Mesothelial cell of epicardium (in vitro differentiated cells): ENCODE measurements at regions not wholly inside any gene's neighbourhood (a gene's known extent, or its start where the extent isn't known, plus 50 kb on each side); places are given as distances from the start of the nearest gene placed in this dataset.
"Not testable (repeated sequence)": the region's sequence is repeated elsewhere in the genome, so short reads cannot be mapped to it uniquely, and the experiment has no call there.

Experiments used
- DNase-seq, 2 experiments: peaks; one replicate each; pipeline ENCODE4 v3.0.0; 2021; ENCODE audit warnings: low spot score in 2 of 2; ENCODE audit not compliant: unreplicated experiment in 2 of 2
- H3K27ac Mint-ChIP-seq: 2 replicates; pipeline ENCODE4 v1.8.0; 2021; ENCODE audit warnings: mixed read lengths
- H3K27me3 Mint-ChIP-seq: 2 replicates; pipeline ENCODE4 v1.8.0; 2021; ENCODE audit warnings: low read depth, mixed read lengths
- H3K36me3 Mint-ChIP-seq: 2 replicates; pipeline ENCODE4 v1.8.0; 2021; ENCODE audit warnings: mixed read lengths
- H3K4me1 Mint-ChIP-seq: 2 replicates; pipeline ENCODE4 v1.8.0; 2021; ENCODE audit warnings: mixed read lengths
- H3K4me3 Mint-ChIP-seq: 2 replicates; pipeline ENCODE4 v1.8.0; 2021; ENCODE audit warnings: mild to moderate bottlenecking, moderate library complexity, mixed read lengths
- H3K9me3 Mint-ChIP-seq: 2 replicates; pipeline ENCODE4 v1.8.0; 2021; ENCODE audit warnings: mixed read lengths
- CTCF ChIP-seq: fragments of 200-600 bp; sonication (generic); IDR thresholded peaks from one replicate; pipeline ENCODE4 v1.5.0; 2021; ENCODE audit warnings: antibody characterized with exemption; ENCODE audit not compliant: unreplicated experiment

DNA sequence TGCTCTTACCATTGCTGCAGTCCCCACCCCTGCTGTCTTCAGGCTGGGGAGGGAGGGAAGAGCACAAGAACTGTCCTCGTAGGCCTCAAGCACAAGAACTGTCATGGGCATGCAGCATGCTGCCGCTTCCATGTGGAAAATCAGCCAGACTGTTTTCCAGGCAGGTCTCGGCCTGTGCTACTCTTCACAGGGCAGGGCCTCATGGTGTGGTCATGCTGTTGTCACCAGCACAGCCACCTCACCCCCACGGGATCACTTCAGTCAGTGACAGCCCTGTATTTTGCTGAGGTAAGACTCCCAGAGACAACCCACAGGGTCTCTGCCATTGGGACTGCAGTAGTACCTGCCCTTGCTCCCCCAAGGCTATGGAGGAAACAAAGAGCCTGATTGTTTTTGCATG lies 205.3 kb downstream of the NAP1L3 start:
- no peaks in the 10 kb centered on the region for H3K27me3 Mint-ChIP-seq

GRCh38 chrX:93466383-93466782 lies 207.0 kb downstream of the NAP1L3 start:
- TF ChIP-seq CTCF, result no peak
- no peak for DNase-seq
- Mint-ChIP-seq H3K4me1 (peaks cover 2% of the 10 kb centered on the region), H3K4me3 (no peak overlapping the region), H3K27me3 (no peaks in the 10 kb centered on the region), H3K9me3 (no peaks in the 10 kb centered on the region), H3K27ac (no peak overlapping the region), H3K36me3 (no peaks in the 10 kb centered on the region)

More for the DNA sequence above, 205.3 kb downstream of the NAP1L3 start:
- H3K36me3 Mint-ChIP-seq, result no peaks in the 10 kb centered on the region
- DNase-seq, result no peak
- H3K4me3 Mint-ChIP-seq, result no peak overlapping the region
- H3K9me3 Mint-ChIP-seq, result peaks cover 2% of the 10 kb centered on the region
- H3K27ac Mint-ChIP-seq, result no peak overlapping the region
- peaks cover 2% of the 10 kb centered on the region for H3K4me1 Mint-ChIP-seq
- TF ChIP-seq CTCF, result no peak

DNA sequence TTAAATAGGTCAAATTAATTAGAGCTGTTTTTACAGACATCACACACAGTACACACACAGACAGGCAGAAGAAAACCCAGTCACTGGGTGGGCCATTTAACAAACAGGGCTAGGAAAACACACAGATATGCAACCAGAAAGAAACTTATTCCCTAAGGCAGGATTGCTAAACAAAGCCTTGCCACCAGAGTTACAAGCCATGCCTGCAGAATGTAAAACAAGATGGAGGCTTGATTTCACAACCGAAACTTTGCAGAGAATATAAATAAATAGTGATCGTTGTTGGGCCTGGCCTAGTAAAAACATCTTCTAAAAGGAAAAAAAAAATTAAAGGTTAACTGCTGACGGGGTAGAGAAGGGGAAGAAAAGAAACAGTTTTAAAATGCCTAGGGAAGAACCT lies 212.3 kb downstream of the NAP1L3 start:
- Mint-ChIP-seq H3K9me3 (peaks cover 10% of the 10 kb centered on the region), H3K4me1 (peaks cover 2% of the 10 kb centered on the region), H3K27me3 (no peaks in the 10 kb centered on the region), H3K36me3 (no peaks in the 10 kb centered on the region), H3K4me3 (no peak overlapping the region), H3K27ac (no peak overlapping the region)
- no peak for DNase-seq
- no peak for TF ChIP-seq CTCF

DNA sequence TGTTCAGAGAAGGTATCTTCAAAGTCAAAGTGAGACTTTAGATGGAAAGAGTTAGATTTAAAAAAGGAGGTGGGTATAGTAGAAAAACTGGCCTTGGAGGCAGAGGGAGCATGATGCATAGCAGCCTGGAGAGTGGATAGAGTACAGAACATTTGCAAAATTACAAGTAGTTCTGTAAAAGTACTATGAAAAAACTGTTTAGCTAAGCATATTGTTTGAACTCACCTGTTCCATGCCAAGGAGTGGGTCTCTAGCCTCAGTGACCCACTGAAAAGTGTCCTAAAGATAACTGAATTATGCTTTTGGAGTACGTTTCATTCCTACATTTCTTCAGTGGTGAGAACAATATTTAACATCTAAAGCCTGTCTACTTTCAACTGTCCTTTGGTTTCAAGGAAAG lies 218.9 kb downstream of the NAP1L3 start:
- Mint-ChIP-seq H3K36me3 (no peaks in the 10 kb centered on the region), H3K4me3 (no peak overlapping the region), H3K27ac (no peak overlapping the region), H3K4me1 (no peaks in the 10 kb centered on the region), H3K27me3 (no peaks in the 10 kb centered on the region), H3K9me3 (peaks cover 27% of the 10 kb centered on the region)
- no peak for DNase-seq
- no peak for TF ChIP-seq CTCF

GRCh38 chrX:93434721-93435120 lies 238.7 kb downstream of the NAP1L3 start:
- not testable (repeated sequence) for H3K36me3 Mint-ChIP-seq, H3K27me3 Mint-ChIP-seq, H3K9me3 Mint-ChIP-seq, DNase-seq, H3K27ac Mint-ChIP-seq, H3K4me1 Mint-ChIP-seq, H3K4me3 Mint-ChIP-seq

DNA sequence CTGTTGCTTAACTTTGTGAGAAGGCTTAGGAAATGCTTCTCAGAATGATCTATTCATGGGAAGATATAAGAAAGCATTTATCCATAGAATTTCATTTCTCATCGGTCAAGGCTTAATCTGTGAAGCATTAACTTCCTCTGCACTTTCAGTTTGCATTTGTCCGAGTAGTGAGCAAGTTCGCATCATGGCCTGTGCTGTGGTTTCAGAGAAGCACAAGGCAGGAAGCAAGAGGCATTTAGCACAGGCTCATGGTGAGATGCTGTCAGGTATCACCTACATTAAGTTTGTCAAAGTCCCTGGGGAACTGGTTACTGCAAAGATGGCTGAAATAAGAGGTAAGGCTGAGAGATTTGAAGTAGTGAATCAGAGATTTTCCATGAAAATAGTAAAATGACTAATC lies 244.9 kb downstream of the NAP1L3 start:
- Mint-ChIP-seq H3K4me1 (peaks cover 9% of the 10 kb centered on the region), H3K27ac (no peak overlapping the region), H3K36me3 (no peaks in the 10 kb centered on the region), H3K27me3 (no peaks in the 10 kb centered on the region), H3K9me3 (no peaks in the 10 kb centered on the region), H3K4me3 (no peak overlapping the region)
- no peak for DNase-seq
- no peak for TF ChIP-seq CTCF
